ENCODE measurements at regions not wholly inside any gene's neighbourhood (a gene's known extent, or its start where the extent isn't known, plus 50 kb on each side); places are given as distances from the start of the nearest gene placed in this dataset.

DNA sequence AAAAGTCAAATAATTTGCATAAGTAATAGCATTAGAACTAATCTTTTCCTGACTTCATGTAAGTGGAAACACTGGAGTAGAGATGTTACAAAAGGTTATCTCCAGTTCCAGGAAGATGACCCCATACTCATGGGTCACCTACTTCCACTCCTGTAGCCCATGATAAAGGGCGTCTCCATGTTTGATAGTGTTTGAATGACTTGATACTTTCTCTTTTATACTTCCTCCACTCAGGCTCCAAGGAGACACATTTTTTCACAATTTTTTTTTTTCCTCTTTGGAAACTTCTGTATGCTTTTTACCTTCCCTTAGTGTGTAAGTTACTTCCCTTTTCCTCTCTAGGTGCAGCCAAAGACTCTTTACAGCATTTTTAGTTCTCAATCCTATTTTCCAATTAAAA lies 382.1 kb upstream of the B3GALT2 start:
- TF ChIP-seq, protein P1, sequence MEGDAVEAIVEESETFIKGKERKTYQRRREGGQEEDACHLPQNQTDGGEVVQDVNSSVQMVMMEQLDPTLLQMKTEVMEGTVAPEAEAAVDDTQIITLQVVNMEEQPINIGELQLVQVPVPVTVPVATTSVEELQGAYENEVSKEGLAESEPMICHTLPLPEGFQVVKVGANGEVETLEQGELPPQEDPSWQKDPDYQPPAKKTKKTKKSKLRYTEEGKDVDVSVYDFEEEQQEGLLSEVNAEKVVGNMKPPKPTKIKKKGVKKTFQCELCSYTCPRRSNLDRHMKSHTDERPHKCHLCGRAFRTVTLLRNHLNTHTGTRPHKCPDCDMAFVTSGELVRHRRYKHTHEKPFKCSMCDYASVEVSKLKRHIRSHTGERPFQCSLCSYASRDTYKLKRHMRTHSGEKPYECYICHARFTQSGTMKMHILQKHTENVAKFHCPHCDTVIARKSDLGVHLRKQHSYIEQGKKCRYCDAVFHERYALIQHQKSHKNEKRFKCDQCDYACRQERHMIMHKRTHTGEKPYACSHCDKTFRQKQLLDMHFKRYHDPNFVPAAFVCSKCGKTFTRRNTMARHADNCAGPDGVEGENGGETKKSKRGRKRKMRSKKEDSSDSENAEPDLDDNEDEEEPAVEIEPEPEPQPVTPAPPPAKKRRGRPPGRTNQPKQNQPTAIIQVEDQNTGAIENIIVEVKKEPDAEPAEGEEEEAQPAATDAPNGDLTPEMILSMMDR (IDR thresholded peaks at IDR 0.05; ENCODE audit: borderline replicate concordance, extremely low read depth, low read length, poor library complexity, severe bottlenecking), result no peak
- TF ChIP-seq EZH2 (IDR thresholded peaks at IDR 0.05; ENCODE audit: borderline replicate concordance, low read depth, low read length, severe bottlenecking), result no peak
